Suppressor macrophage treated with lipopolysaccharide for 4 hours (primary cell): ENCODE measurements at regions not wholly inside any gene's neighbourhood (a gene's known extent, or its start where the extent isn't known, plus 50 kb on each side); places are given as distances from the start of the nearest gene placed in this dataset.

ENCODE experiments used
- DNase-seq: peaks from one replicate; pipeline ENCODE4 v3.0.0-alpha.2; 2020

- no peak for DNase-seq
Observed at GRCh38 chr6:153873541-153873940, 165.5 kb upstream of the OPRM1 start.

- DNase-seq = no peak
Observed at GRCh38 chr6:153872946-153873345, 166.1 kb upstream of the OPRM1 start.

- no peak for DNase-seq
Observed at GRCh38 chr6:153862927-153863326, 176.1 kb upstream of the OPRM1 start.

GRCh38 chr6:153862139-153862538 is 176.9 kb upstream of the OPRM1 start:
- no peak for DNase-seq

GRCh38 chr6:153858529-153858928 is 180.5 kb upstream of the OPRM1 start:
- peak; percentile 3 for DNase-seq

GRCh38 chr6:153856929-153857376 is 182.1 kb upstream of the OPRM1 start:
- no peak for DNase-seq

GRCh38 chr6:153852481-153852880 is 186.6 kb upstream of the OPRM1 start:
- no peak for DNase-seq

- no peak for DNase-seq
Observed at GRCh38 chr6:153852034-153852433, 187.0 kb upstream of the OPRM1 start.

GRCh38 chr6:153849072-153849779 is 189.8 kb upstream of the OPRM1 start:
- no peak for DNase-seq

GRCh38 chr6:153843420-153843819 is 195.6 kb upstream of the OPRM1 start:
- DNase-seq = no peak

- DNase-seq = no peak
Observed at GRCh38 chr6:153842491-153842890, 196.5 kb upstream of the OPRM1 start.

GRCh38 chr6:153840039-153840850 is 198.8 kb upstream of the OPRM1 start:
- DNase-seq = no peak

- DNase-seq = no peak
Observed at GRCh38 chr6:153832543-153832942, 206.5 kb upstream of the OPRM1 start.

GRCh38 chr6:153831350-153832078 is 207.5 kb upstream of the OPRM1 start:
- no peak for DNase-seq

- no peak for DNase-seq
Observed at GRCh38 chr6:153817173-153817572, 221.9 kb upstream of the OPRM1 start.

- no peak for DNase-seq
Observed at GRCh38 chr6:153816366-153816765, 222.7 kb upstream of the OPRM1 start.

- DNase-seq = no peak
Observed at GRCh38 chr6:153814136-153814535, 224.9 kb upstream of the OPRM1 start.

- no peak for DNase-seq
Observed at GRCh38 chr6:153804755-153805330, 234.2 kb upstream of the OPRM1 start.

GRCh38 chr6:153801917-153802316 is 237.1 kb upstream of the OPRM1 start:
- no peak for DNase-seq

- DNase-seq = no peak
Observed at GRCh38 chr6:153800580-153801188, 238.4 kb upstream of the OPRM1 start.

- DNase-seq = no peak
Observed at GRCh38 chr6:153790876-153791473, 248.1 kb upstream of the OPRM1 start.

- DNase-seq = peak; percentile 28
Observed at GRCh38 chr6:153790048-153790447, 249.0 kb upstream of the OPRM1 start.

- DNase-seq = no peak
Observed at GRCh38 chr6:153787341-153787606, 251.8 kb upstream of the OPRM1 start.
